Nephron (organoid): ENCODE measurements at regions not wholly inside any gene's neighbourhood (a gene's known extent, or its start where the extent isn't known, plus 50 kb on each side); places are given as distances from the start of the nearest gene placed in this dataset.

Source experiments
- H3K27ac Mint-ChIP-seq, 3 experiments: 2 replicates each; pipeline ENCODE4 v1.8.0; 2020; ENCODE audit warnings: mixed read lengths in 3 of 3, mild to moderate bottlenecking in 2 of 3, moderate library complexity in 1 of 3
- H3K27me3 Mint-ChIP-seq: 2 replicates; pipeline ENCODE4 v1.8.0; 2021; ENCODE audit warnings: low read depth, mild to moderate bottlenecking, moderate library complexity, mixed read lengths
- H3K36me3 Mint-ChIP-seq: 2 replicates; pipeline ENCODE4 v1.8.0; 2020; ENCODE audit warnings: low read depth, mixed read lengths
- H3K4me1 Mint-ChIP-seq: 2 replicates; pipeline ENCODE4 v1.8.0; 2020; ENCODE audit warnings: mixed read lengths
- H3K4me3 Mint-ChIP-seq, 3 experiments: 2 replicates each; pipeline ENCODE4 v1.8.0; 2020; ENCODE audit warnings: mild to moderate bottlenecking in 3 of 3, mixed read lengths in 3 of 3, moderate library complexity in 2 of 3
- H3K9me3 Mint-ChIP-seq: 2 replicates; pipeline ENCODE4 v1.8.0; 2020; ENCODE audit warnings: mixed read lengths
- CTCF ChIP-seq, 3 experiments: fragments of 200-600 bp; sonication (generic); IDR thresholded peaks; one replicate each; pipeline ENCODE4 v1.5.0; 2021; ENCODE audit warnings: antibody characterized with exemption in 3 of 3; ENCODE audit not compliant: unreplicated experiment in 3 of 3

GRCh38 chr11:120028181-120028896, 109.6 kb downstream of the TRIM29 start:
- H3K4me1 Mint-ChIP-seq, result peaks cover 18% of the 10 kb centered on the region
- H3K27me3 Mint-ChIP-seq, result peaks cover 16% of the 10 kb centered on the region
- no peak overlapping the region for H3K27ac Mint-ChIP-seq
- no peaks in the 10 kb centered on the region for H3K9me3 Mint-ChIP-seq
- no peak for TF ChIP-seq CTCF (IDR thresholded peaks at IDR 0.05; ENCODE audit: unreplicated experiment in 3 of 3)
- H3K4me3 Mint-ChIP-seq, result no peak overlapping the region
- no peaks in the 10 kb centered on the region for H3K36me3 Mint-ChIP-seq

GRCh38 chr11:120027546-120028180, 110.2 kb downstream of the TRIM29 start:
- Mint-ChIP-seq H3K4me3 (no peak overlapping the region), H3K27me3 (peaks cover 20% of the 10 kb centered on the region), H3K36me3 (no peaks in the 10 kb centered on the region), H3K4me1 (peaks cover 16% of the 10 kb centered on the region), H3K9me3 (no peaks in the 10 kb centered on the region), H3K27ac (no peak overlapping the region)
- TF ChIP-seq CTCF (IDR thresholded peaks at IDR 0.05; ENCODE audit: unreplicated experiment in 3 of 3), result no peak

- Mint-ChIP-seq H3K4me3 (no peak overlapping the region), H3K36me3 (no peaks in the 10 kb centered on the region)
Observed at GRCh38 chr11:120025606-120026335, 112.1 kb downstream of the TRIM29 start.

GRCh38 chr11:120024586-120024985, 113.3 kb downstream of the TRIM29 start:
- no peak overlapping the region for H3K4me3 Mint-ChIP-seq
- TF ChIP-seq CTCF (IDR thresholded peaks at IDR 0.05; ENCODE audit: unreplicated experiment in 3 of 3), result no peak
- no peaks in the 10 kb centered on the region for H3K36me3 Mint-ChIP-seq
- no peak overlapping the region for H3K27ac Mint-ChIP-seq
- H3K9me3 Mint-ChIP-seq, result no peaks in the 10 kb centered on the region
- peaks cover 28% of the 10 kb centered on the region for H3K27me3 Mint-ChIP-seq
- peaks cover 5% of the 10 kb centered on the region for H3K4me1 Mint-ChIP-seq

More at GRCh38 chr11:120025606-120026335, 112.1 kb downstream of the TRIM29 start:
- Mint-ChIP-seq H3K4me1 (peaks cover 5% of the 10 kb centered on the region), H3K9me3 (no peaks in the 10 kb centered on the region), H3K27me3 (peaks cover 29% of the 10 kb centered on the region), H3K27ac (no peak overlapping the region)
- TF ChIP-seq CTCF (IDR thresholded peaks at IDR 0.05; ENCODE audit: unreplicated experiment in 3 of 3), result no peak

- Mint-ChIP-seq H3K36me3 (no peaks in the 10 kb centered on the region), H3K27ac (no peak overlapping the region), H3K4me3 (no peak overlapping the region), H3K9me3 (no peaks in the 10 kb centered on the region), H3K27me3 (peaks cover 23% of the 10 kb centered on the region), H3K4me1 (peaks cover 5% of the 10 kb centered on the region)
- TF ChIP-seq CTCF (IDR thresholded peaks at IDR 0.05; ENCODE audit: unreplicated experiment in 3 of 3), result no peak
Observed at GRCh38 chr11:120024046-120024445, 113.9 kb downstream of the TRIM29 start.
